Esophagus (tissue), 2 donors: ENCODE measurements at regions not wholly inside any gene's neighbourhood (a gene's known extent, or its start where the extent isn't known, plus 50 kb on each side); places are given as distances from the start of the nearest gene placed in this dataset.

Experiments used
- H3K27ac ChIP-seq, 2 donors: one replicate each; pipeline ENCODE4 v1.5.1; 2013; ENCODE audit warnings: low read depth in 2 of 2, mild to moderate bottlenecking in 2 of 2, inconsistent platforms in 1 of 2, low read length in 1 of 2, moderate library complexity in 1 of 2
- H3K27me3 ChIP-seq, 2 donors: one replicate each; pipeline ENCODE4 v1.6.1; 2013; ENCODE audit warnings: low read length in 2 of 2, control low read depth in 1 of 2, mild to moderate bottlenecking in 1 of 2; ENCODE audit not compliant: insufficient read depth in 2 of 2, control insufficient read depth in 1 of 2
- H3K36me3 ChIP-seq, 2 donors: one replicate each; pipeline ENCODE4 v1.6.1; 2013; ENCODE audit warnings: low read length in 1 of 2; ENCODE audit not compliant: control insufficient read depth in 2 of 2, insufficient read depth in 2 of 2
- H3K4me1 ChIP-seq, 2 donors: one replicate each; pipeline ENCODE4 v1.6.1; 2013; ENCODE audit warnings: low read length in 1 of 2; ENCODE audit not compliant: control insufficient read depth in 2 of 2, insufficient read depth in 2 of 2
- H3K4me3 ChIP-seq, 2 donors: one replicate each; pipeline ENCODE4 v1.5.1; 2013; ENCODE audit warnings: low read length in 2 of 2, mild to moderate bottlenecking in 2 of 2, low read depth in 1 of 2, moderate library complexity in 1 of 2
- H3K9me3 ChIP-seq, 2 donors: one replicate each; pipeline ENCODE4 v1.6.1; 2013; ENCODE audit warnings: mild to moderate bottlenecking in 2 of 2, low read depth in 1 of 2, low read length in 1 of 2, moderate library complexity in 1 of 2; ENCODE audit not compliant: control insufficient read depth in 2 of 2, insufficient read depth in 1 of 2
- WGBS, 2 donors: extraction: QIAGEN DNeasy Blood & Tissue Kit; methylation state at CpG; one replicate each; pipeline ENCODE4 v1.1.7; 2013; 5-methylcytosine and 5-hydroxymethylcytosine counted together
- donor health status: healthy with polysubstance abuse.
- donor health status: Bipolar disorder and iron deficiency.

GRCh38 chr15:92705764-92706163, 50.2 kb upstream of the FAM174B start:
- Histone ChIP-seq H3K4me1 (no peaks in the 10 kb centered on the region), H3K9me3 (no peaks in the 10 kb centered on the region), H3K4me3 (no peak overlapping the region), H3K36me3 (no peaks in the 10 kb centered on the region), H3K27me3 (no peaks in the 10 kb centered on the region), H3K27ac (no peak overlapping the region)
- WGBS, 2 donors: 7 to 21% methylated on average over 1 of the region's 1 CpG

- H3K4me3 ChIP-seq: no peak overlapping the region
- H3K36me3 ChIP-seq: no peaks in the 10 kb centered on the region
- 74 to 78% methylated on average over 7 of the region's 7 CpGs for WGBS, 2 donors
- H3K27ac ChIP-seq: no peak overlapping the region
- no peaks in the 10 kb centered on the region for H3K4me1 ChIP-seq
- H3K27me3 ChIP-seq: no peaks in the 10 kb centered on the region
- no peaks in the 10 kb centered on the region for H3K9me3 ChIP-seq
Measured at GRCh38 chr15:92706201-92706600, 50.6 kb upstream of the FAM174B start.

GRCh38 chr15:92707880-92708551, 52.4 kb upstream of the FAM174B start:
- no peaks in the 10 kb centered on the region for H3K27me3 ChIP-seq
- H3K9me3 ChIP-seq: no peaks in the 10 kb centered on the region
- WGBS, 2 donors: 83 to 88% methylated on average over 12 of the region's 12 CpGs
- no peaks in the 10 kb centered on the region for H3K36me3 ChIP-seq
- no peak overlapping the region for H3K4me3 ChIP-seq
- no peaks in the 10 kb centered on the region for H3K4me1 ChIP-seq
- no peak overlapping the region for H3K27ac ChIP-seq

- H3K4me1 ChIP-seq: no peaks in the 10 kb centered on the region
- H3K27ac ChIP-seq: no peak overlapping the region
- WGBS, 2 donors: 79% methylated on average over 4 of the region's 4 CpGs
- H3K4me3 ChIP-seq: no peak overlapping the region
- no peaks in the 10 kb centered on the region for H3K27me3 ChIP-seq
- no peaks in the 10 kb centered on the region for H3K9me3 ChIP-seq
- H3K36me3 ChIP-seq: no peaks in the 10 kb centered on the region
Measured at GRCh38 chr15:92708635-92709034, 53.1 kb upstream of the FAM174B start.

- WGBS, 2 donors: 68% methylated on average over 10 of the region's 10 CpGs
- Histone ChIP-seq H3K36me3 (no peaks in the 10 kb centered on the region), H3K27ac (no peak overlapping the region), H3K4me3 (no peak overlapping the region), H3K27me3 (no peaks in the 10 kb centered on the region), H3K9me3 (no peaks in the 10 kb centered on the region), H3K4me1 (no peaks in the 10 kb centered on the region)
Measured at GRCh38 chr15:92709110-92709790, 53.7 kb upstream of the FAM174B start.

GRCh38 chr15:92711457-92711831, 55.9 kb upstream of the FAM174B start:
- Histone ChIP-seq H3K4me3 (no peak overlapping the region), H3K9me3 (no peaks in the 10 kb centered on the region), H3K27me3 (no peaks in the 10 kb centered on the region), H3K4me1 (no peaks in the 10 kb centered on the region), H3K36me3 (no peaks in the 10 kb centered on the region), H3K27ac (no peak overlapping the region)
- WGBS, 2 donors: 94 to 95% methylated on average over 28 to 30 of the region's 30 CpGs

- H3K4me1 ChIP-seq: no peaks in the 10 kb centered on the region
- 5 to 6% methylated on average over 16 of the region's 16 CpGs for WGBS, 2 donors
- no peaks in the 10 kb centered on the region for H3K36me3 ChIP-seq
- peak overlapping the region; percentile 60 for H3K27ac ChIP-seq
- H3K9me3 ChIP-seq: peaks cover 0 to 5% of the 10 kb centered on the region in 2 donors
- H3K27me3 ChIP-seq: no peaks in the 10 kb centered on the region
- peak overlapping the region; percentile 37 to 42 for H3K4me3 ChIP-seq
Measured at GRCh38 chr15:92714077-92714476, 58.5 kb upstream of the FAM174B start.

GRCh38 chr15:92714477-92715401, 59.2 kb upstream of the FAM174B start:
- H3K9me3 ChIP-seq: peaks cover 0 to 5% of the 10 kb centered on the region in 2 donors
- no peaks in the 10 kb centered on the region for H3K27me3 ChIP-seq
- H3K36me3 ChIP-seq: no peaks in the 10 kb centered on the region
- H3K27ac ChIP-seq: peak overlapping the region; percentile 60
- no peaks in the 10 kb centered on the region for H3K4me1 ChIP-seq
- WGBS, 2 donors: 2% methylated on average over 53 to 62 of the region's 62 CpGs
- H3K4me3 ChIP-seq: peak overlapping the region; percentile 37 to 42

GRCh38 chr15:92715758-92716157, 60.2 kb upstream of the FAM174B start:
- no peak overlapping the region for H3K27ac ChIP-seq

More at GRCh38 chr15:92715758-92716157, 60.2 kb upstream of the FAM174B start:
- Histone ChIP-seq H3K4me3 (no peak overlapping the region), H3K4me1 (no peaks in the 10 kb centered on the region), H3K36me3 (no peaks in the 10 kb centered on the region), H3K9me3 (peaks cover 0 to 5% of the 10 kb centered on the region in 2 donors), H3K27me3 (no peaks in the 10 kb centered on the region)
- 48 to 69% methylated on average over 7 of the region's 7 CpGs for WGBS, 2 donors
